IMR-90 (cell line): ENCODE measurements at regions not wholly inside any gene's neighbourhood (a gene's known extent, or its start where the extent isn't known, plus 50 kb on each side); places are given as distances from the start of the nearest gene placed in this dataset.
A peak's percentile ranks its signal among the peaks of the same experiment; 100 is the strongest.

ENCODE experiments used
- ATAC-seq: fragments of 200-7000 bp; cut with Tn5 transposase; 2 replicates; pipeline ENCODE4 v1.9.1; 2020; ENCODE audit warnings: low read depth, mild to moderate bottlenecking, moderate library complexity
- BruUV-seq: library from RNA; stranded (reverse); fragments of 400-500 nt; replicated peaks from 2 replicates; lab custom pipeline; 2021; lab: Mats Ljungman, UMichigan
- CTCF ChIA-PET: fragments of 300-600 bp; formaldehyde crosslinking; extraction: SDS; loops from one replicate; lab custom pipeline; 2021; ENCODE audit warnings: antibody characterized with exemption; lab: Yijun Ruan, JAX
- POLR2A ChIA-PET: fragments of 300-600 bp; sonication (Branson Sonifier 250); formaldehyde crosslinking; loops from one replicate; lab custom pipeline; 2022; ENCODE audit warnings: antibody characterized with exemption; ENCODE audit not compliant: unreplicated experiment; lab: Charles Lee
- DNase-seq: peaks from one replicate; pipeline ENCODE4 v3.0.0; 2013
- H2AFZ ChIP-seq: replicated peaks from 2 replicates; pipeline ENCODE3; 2013; ENCODE audit warnings: low read length, mild to moderate bottlenecking; ENCODE audit not compliant: poor library complexity
- H2AK5ac ChIP-seq: 2 replicates; pipeline ENCODE4 v1.6.1; 2013; ENCODE audit warnings: low read depth, low read length, inconsistent platforms
- H2AK9ac ChIP-seq: replicated peaks from 2 replicates; pipeline ENCODE3; 2013; ENCODE audit warnings: mild to moderate bottlenecking, low read depth, low read length, moderate library complexity; ENCODE audit not compliant: poor library complexity
- H2BK120ac ChIP-seq: 2 replicates; pipeline ENCODE4 v1.6.1; 2013; ENCODE audit warnings: low read depth, low read length, inconsistent platforms
- H2BK15ac ChIP-seq: 3 replicates; pipeline ENCODE4 v1.6.1; 2013; ENCODE audit warnings: low read depth, low read length, inconsistent platforms
- H2BK20ac ChIP-seq: 2 replicates; pipeline ENCODE4 v1.6.1; 2013; ENCODE audit warnings: low read depth, mild to moderate bottlenecking, inconsistent platforms, low read length, moderate library complexity
- H2BK5ac ChIP-seq: 2 replicates; pipeline ENCODE4 v1.6.1; 2013; ENCODE audit warnings: mild to moderate bottlenecking, low read depth, low read length, inconsistent platforms; ENCODE audit not compliant: poor library complexity, severe bottlenecking
- H3K14ac ChIP-seq: replicated peaks from 2 replicates; pipeline ENCODE4 v1.6.1; 2013; ENCODE audit warnings: low read depth, low read length, inconsistent platforms
- H3K18ac ChIP-seq: 2 replicates; pipeline ENCODE4 v1.6.1; 2013; ENCODE audit warnings: low read depth, low read length, control low read depth
- H3K23ac ChIP-seq: 2 replicates; pipeline ENCODE4 v1.6.1; 2013; ENCODE audit warnings: low read depth, low read length, inconsistent platforms
- H3K27ac ChIP-seq: 2 replicates; pipeline ENCODE4 v1.5.1; 2013; ENCODE audit warnings: mild to moderate bottlenecking, control low read depth, low read length; ENCODE audit not compliant: insufficient read depth
- H3K27me3 ChIP-seq: 2 replicates; pipeline ENCODE4 v1.6.1; 2013; ENCODE audit warnings: low read length; ENCODE audit not compliant: control insufficient read depth, insufficient read depth
- H3K36me3 ChIP-seq: 2 replicates; pipeline ENCODE4 v1.6.1; 2013; ENCODE audit warnings: low read length, mixed read lengths; ENCODE audit not compliant: control insufficient read depth, insufficient read depth
- H3K4ac ChIP-seq: 2 replicates; pipeline ENCODE4 v1.6.1; 2013; ENCODE audit warnings: low read depth, low read length, inconsistent platforms
- H3K4me1 ChIP-seq: 2 replicates; pipeline ENCODE4 v1.6.1; 2013; ENCODE audit warnings: low read length, mixed read lengths; ENCODE audit not compliant: control insufficient read depth, insufficient read depth
- H3K4me2 ChIP-seq: 2 replicates; pipeline ENCODE4 v1.6.1; 2013; ENCODE audit warnings: low read depth, mild to moderate bottlenecking, control low read depth, low read length, moderate library complexity
- H3K4me3 ChIP-seq: 2 replicates; pipeline ENCODE4 v1.5.1; 2013; ENCODE audit warnings: low read depth, mild to moderate bottlenecking, control low read depth, low read length, moderate library complexity; ENCODE audit not compliant: insufficient read depth
- H3K56ac ChIP-seq: 2 replicates; pipeline ENCODE4 v1.6.1; 2013; ENCODE audit warnings: low read length, inconsistent platforms; ENCODE audit not compliant: insufficient read depth; ENCODE audit errors: extremely low read depth
- H3K79me1 ChIP-seq, 2 experiments: 2 replicates each; pipeline ENCODE4 v1.6.1; 2013; ENCODE audit warnings: low read length in 2 of 2, inconsistent platforms in 1 of 2, low read depth in 1 of 2
- H3K9ac ChIP-seq: 2 replicates; pipeline ENCODE4 v1.6.1; 2013; ENCODE audit warnings: low read depth, low read length, control low read depth
- H3K9me1 ChIP-seq: 2 replicates; pipeline ENCODE4 v1.6.1; 2013; ENCODE audit warnings: low read length, inconsistent platforms; ENCODE audit not compliant: insufficient read depth
- H3K9me3 ChIP-seq: 2 replicates; pipeline ENCODE4 v1.6.1; 2013; ENCODE audit warnings: low read length; ENCODE audit not compliant: control insufficient read depth, insufficient read depth
- H4K20me1 ChIP-seq: 2 replicates; pipeline ENCODE4 v1.6.1; 2013; ENCODE audit warnings: low read length, inconsistent platforms; ENCODE audit not compliant: insufficient read depth
- H4K5ac ChIP-seq: 2 replicates; pipeline ENCODE4 v1.6.1; 2013; ENCODE audit warnings: mild to moderate bottlenecking, low read depth, low read length, control low read depth
- H4K8ac ChIP-seq, 2 experiments: 2 replicates each; pipeline ENCODE4 v1.6.1; 2013; ENCODE audit warnings: low read depth in 2 of 2, low read length in 2 of 2, control low read depth in 1 of 2, inconsistent platforms in 1 of 2
- H4K91ac ChIP-seq: 2 replicates; pipeline ENCODE4 v1.6.1; 2013; ENCODE audit warnings: low read depth, low read length, inconsistent platforms; ENCODE audit not compliant: insufficient read depth
- MAFK ChIP-seq: IDR thresholded peaks from 2 replicates; pipeline ENCODE4 v1.6.1; 2012; ENCODE audit warnings: low read depth, low read length, improper control_type of control experiment
- RCOR1 ChIP-seq: IDR thresholded peaks from 2 replicates; pipeline ENCODE4 v1.6.1; 2012; ENCODE audit warnings: mild to moderate bottlenecking, low read length, improper control_type of control experiment; ENCODE audit not compliant: insufficient replicate concordance
- dilution Hi-C: fragments of 300-500 bp; cut with HindIII; formaldehyde crosslinking; loops from one replicate; pipeline ENCODE4 v1.14.3; 2018; ENCODE audit warnings: low sequenced_read_pairs; ENCODE audit not compliant: unreplicated experiment
- in situ Hi-C: fragments of 300-500 bp; cut with MboI; formaldehyde crosslinking; loops from 3 replicates; pipeline ENCODE4 v1.14.3; 2019; ENCODE audit warnings: low sequenced_read_pairs, inconsistent platforms, mixed read lengths
- intact Hi-C: fragments of 100-400 bp; cut with micrococcal nuclease; formaldehyde crosslinking; loops from 2 replicates; pipeline ENCODE4 v1.10.0; 2022

GRCh38 chr10:4460267-4460666, 365.7 kb upstream of the AKR1E2 start:
- no peak overlapping the region for H3K4me2 ChIP-seq

More at GRCh38 chr10:4460267-4460666, 365.7 kb upstream of the AKR1E2 start:
- H3K18ac ChIP-seq, result no peak overlapping the region
- no peak overlapping the region for H3K4ac ChIP-seq
- TF ChIP-seq RCOR1, result no peak
- 0 out of 2 replicates have a peak, but pooled peaks have one; percentile 10 for TF ChIP-seq MAFK
- no peak overlapping the region for H2BK20ac ChIP-seq
- no peaks in the 10 kb centered on the region for H3K27me3 ChIP-seq
- no peak overlapping the region for H2AK9ac ChIP-seq
- intact Hi-C loops, result no loop called here
- no peak overlapping the region for H4K91ac ChIP-seq
- no peak overlapping the region for H3K4me3 ChIP-seq
- H2AK5ac ChIP-seq, result no peak overlapping the region
- H3K9ac ChIP-seq, result no peak overlapping the region
- H4K8ac ChIP-seq, result no peak overlapping the region
- no peaks in the 10 kb centered on the region for H4K20me1 ChIP-seq
- CTCF ChIA-PET, result no interaction called here
- no peaks in the 10 kb centered on the region for H3K4me1 ChIP-seq
- no peak overlapping the region for H3K27ac ChIP-seq
- H3K79me1 ChIP-seq, result no peaks in the 10 kb centered on the region
- H3K9me3 ChIP-seq, result no peaks in the 10 kb centered on the region
- POLR2A ChIA-PET, result no interaction called here
- no peak overlapping the region for H2BK120ac ChIP-seq
- H3K14ac ChIP-seq, result no peak overlapping the region
- in situ Hi-C loops, result no loop called here
- no peak overlapping the region for H2BK15ac ChIP-seq
- DNase-seq, result no peak
- no peak overlapping the region for H4K5ac ChIP-seq
- dilution Hi-C loops, result no loop called here
- no peak overlapping the region for H3K23ac ChIP-seq
- H2AFZ ChIP-seq, result no peak overlapping the region
- no TSS peak for BruUV-seq
- no peak for ATAC-seq
- H3K36me3 ChIP-seq, result no peaks in the 10 kb centered on the region
- no peaks in the 10 kb centered on the region for H3K9me1 ChIP-seq
- H3K56ac ChIP-seq, result no peak overlapping the region
- H2BK5ac ChIP-seq, result no peak overlapping the region
